ENCODE measurements at regions not wholly inside any gene's neighbourhood (a gene's known extent, or its start where the extent isn't known, plus 50 kb on each side); places are given as distances from the start of the nearest gene placed in this dataset.

DNA sequence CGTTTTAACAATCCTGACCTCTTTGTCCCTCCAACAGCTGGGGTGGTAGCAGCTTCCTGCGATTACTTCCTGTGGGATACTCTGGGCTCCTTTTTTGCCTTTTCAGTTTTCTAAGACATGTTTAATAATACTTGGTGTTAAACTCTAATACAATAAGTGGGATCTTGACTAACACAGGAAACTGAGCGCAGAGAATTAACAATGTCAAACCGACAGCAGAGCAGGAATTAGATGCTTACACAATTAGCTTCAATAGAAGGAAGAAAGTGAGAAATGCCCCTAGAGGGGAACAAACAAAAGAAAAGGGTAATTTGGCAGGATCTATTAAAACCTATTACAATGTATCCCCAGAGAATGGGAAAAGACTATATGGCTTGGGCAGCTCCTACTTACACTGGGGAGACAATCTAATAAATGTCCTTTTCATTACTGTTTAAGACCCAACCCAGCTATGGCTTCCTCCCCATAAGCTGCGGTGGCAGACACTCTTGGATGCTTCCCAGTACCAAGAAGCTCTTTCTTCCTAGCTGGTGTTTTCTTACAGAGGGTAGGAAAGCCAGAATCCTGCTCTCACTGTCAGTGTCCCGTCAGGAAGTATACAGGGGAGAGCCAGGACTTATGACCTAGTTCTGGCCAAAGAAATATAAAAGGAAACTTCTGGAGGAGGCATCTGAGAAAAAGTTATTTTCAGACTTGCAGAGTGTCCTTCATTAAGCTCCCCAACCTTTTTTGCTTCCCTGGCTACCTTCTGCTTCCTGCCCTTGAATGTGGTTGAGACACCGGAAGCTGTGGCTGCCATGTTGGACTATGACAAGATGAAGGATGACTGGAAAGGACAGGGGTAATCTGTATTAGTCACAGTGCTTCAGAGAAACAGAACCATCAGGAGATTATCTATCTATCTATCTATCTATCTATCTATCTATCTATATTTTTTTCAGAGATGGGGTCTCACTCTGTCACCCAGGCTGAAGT is 194.1 kb upstream of the KBTBD8 start (continued):
- TF ChIP-seq, protein P1, sequence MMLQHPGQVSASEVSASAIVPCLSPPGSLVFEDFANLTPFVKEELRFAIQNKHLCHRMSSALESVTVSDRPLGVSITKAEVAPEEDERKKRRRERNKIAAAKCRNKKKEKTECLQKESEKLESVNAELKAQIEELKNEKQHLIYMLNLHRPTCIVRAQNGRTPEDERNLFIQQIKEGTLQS (IDR thresholded peaks at IDR 0.05; ENCODE audit: borderline replicate concordance, extremely low read depth, low read depth, low read length), result no peak

DNA sequence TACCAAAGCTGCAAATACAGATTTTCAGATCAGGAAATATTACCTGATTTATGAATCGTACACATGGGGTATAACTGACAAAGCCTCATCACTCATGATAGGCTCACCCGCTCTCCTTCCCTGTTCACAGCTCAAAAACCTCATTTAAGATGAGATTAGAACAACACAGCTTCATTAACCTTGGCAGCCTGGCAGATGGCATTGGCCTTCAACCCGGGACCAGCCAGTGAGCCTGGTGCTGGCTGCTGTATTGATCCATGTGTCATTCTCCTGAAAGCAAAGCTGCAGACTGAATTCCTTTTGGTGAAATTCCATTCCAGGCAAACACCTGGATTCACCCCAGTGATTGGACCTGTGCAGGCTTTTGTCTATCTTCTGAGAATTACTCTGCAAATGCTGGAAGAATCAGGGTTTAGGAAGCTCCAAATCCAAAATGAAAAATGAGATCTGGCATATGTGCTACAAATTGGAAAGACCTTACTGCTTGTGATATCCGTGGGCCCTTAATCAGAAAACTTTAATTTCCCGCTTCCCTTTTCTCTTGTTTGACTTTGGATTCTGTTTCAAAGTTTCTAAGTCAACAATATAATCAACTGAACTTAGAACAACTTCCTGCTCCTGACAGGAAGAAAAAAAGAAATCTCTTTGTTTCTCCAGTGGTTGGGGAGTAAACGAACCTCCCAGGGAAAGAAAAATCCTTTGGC is 189.1 kb upstream of the KBTBD8 start:
- H3K9me3 ChIP-seq (replicated peaks; ENCODE audit: control insufficient read depth, insufficient read depth, low read length), result no peaks in the 10 kb centered on the region
- POLR2A ChIA-PET, result no interaction called here
- CTCF ChIA-PET, result interaction anchor here (1.1 to 3.5 kb wide), 5 partner anchors 10 to 401 kb away, joined by 3 to 18 read pairs (median 6); no protein-coding TSS in a partner anchor
- DNase-seq (ENCODE audit: low read depth, low spot score) (no peak), FAIRE-seq (no peak), ATAC-seq (no peak)
- RAD21 ChIA-PET (ENCODE audit: unreplicated experiment), result no interaction called here
- SMC1A ChIA-PET (ENCODE audit: uncharacterized antibody, unreplicated experiment), result interaction anchor here (1.1 kb wide), 1 partner anchor 384 kb away, joined by 3 read pairs; no protein-coding TSS in a partner anchor
- in situ Hi-C loops (cut with MboI) (no loop called here), intact Hi-C loops (cut with micrococcal nuclease; ENCODE audit: unreplicated experiment) (no loop called here)
- no peak overlapping the region for H3K4me2 ChIP-seq (ENCODE audit: control insufficient read depth, insufficient read depth)
- no peak overlapping the region for H2AFZ ChIP-seq (ENCODE audit: control insufficient read depth, low read depth, low read length)
- no TSS peak for BruUV-seq (replicated peaks)
- no peaks in the 10 kb centered on the region for H3K79me2 ChIP-seq (ENCODE audit: control insufficient read depth, insufficient read depth, low read length)
- no peaks in the 10 kb centered on the region; a peak in 2 of 4 replicates for H3K27me3 ChIP-seq (replicated peaks in 1 of 2; ENCODE audit: control insufficient read depth in 2 of 2, insufficient read depth in 2 of 2, low read length in 1 of 2)
- no peaks in the 10 kb centered on the region for H3K36me3 ChIP-seq (ENCODE audit: control insufficient read depth in 2 of 2, insufficient read depth in 2 of 2, low read length in 1 of 2)
- H3K4me1 ChIP-seq (ENCODE audit: control insufficient read depth, insufficient read depth, low read length), result no peaks in the 10 kb centered on the region
- 33% methylated on average over 6 of the region's 6 CpGs for WGBS (ENCODE audit: insufficient coverage, insufficient replicate concordance, low lambda C conversion rate, missing lambda C conversion rate)
- no peak overlapping the region for H3K27ac ChIP-seq (ENCODE audit: control insufficient read depth, insufficient read depth)
- no peaks in the 10 kb centered on the region for H4K20me1 ChIP-seq (ENCODE audit: control insufficient read depth, insufficient read depth)
- H3K4me3 ChIP-seq, result no peak overlapping the region
- H3K9ac ChIP-seq (ENCODE audit: control insufficient read depth, insufficient read depth, low read length), result no peak overlapping the region
- TF ChIP-seq MTA2 (IDR thresholded peaks at IDR 0.05; ENCODE audit: low read depth) (no peak), GABPA (IDR thresholded peaks at IDR 0.05; ENCODE audit: low read depth) (no peak), FOS (IDR thresholded peaks at IDR 0.05; ENCODE audit: borderline replicate concordance, extremely low read depth, insufficient read length) (no peak), ZNF217 (IDR thresholded peaks at IDR 0.05) (no peak)
- TF ChIP-seq, protein P2, sequence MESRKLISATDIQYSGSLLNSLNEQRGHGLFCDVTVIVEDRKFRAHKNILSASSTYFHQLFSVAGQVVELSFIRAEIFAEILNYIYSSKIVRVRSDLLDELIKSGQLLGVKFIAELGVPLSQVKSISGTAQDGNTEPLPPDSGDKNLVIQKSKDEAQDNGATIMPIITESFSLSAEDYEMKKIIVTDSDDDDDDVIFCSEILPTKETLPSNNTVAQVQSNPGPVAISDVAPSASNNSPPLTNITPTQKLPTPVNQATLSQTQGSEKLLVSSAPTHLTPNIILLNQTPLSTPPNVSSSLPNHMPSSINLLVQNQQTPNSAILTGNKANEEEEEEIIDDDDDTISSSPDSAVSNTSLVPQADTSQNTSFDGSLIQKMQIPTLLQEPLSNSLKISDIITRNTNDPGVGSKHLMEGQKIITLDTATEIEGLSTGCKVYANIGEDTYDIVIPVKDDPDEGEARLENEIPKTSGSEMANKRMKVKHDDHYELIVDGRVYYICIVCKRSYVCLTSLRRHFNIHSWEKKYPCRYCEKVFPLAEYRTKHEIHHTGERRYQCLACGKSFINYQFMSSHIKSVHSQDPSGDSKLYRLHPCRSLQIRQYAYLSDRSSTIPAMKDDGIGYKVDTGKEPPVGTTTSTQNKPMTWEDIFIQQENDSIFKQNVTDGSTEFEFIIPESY (IDR thresholded peaks at IDR 0.05), result no peak
- TF ChIP-seq, protein P3, sequence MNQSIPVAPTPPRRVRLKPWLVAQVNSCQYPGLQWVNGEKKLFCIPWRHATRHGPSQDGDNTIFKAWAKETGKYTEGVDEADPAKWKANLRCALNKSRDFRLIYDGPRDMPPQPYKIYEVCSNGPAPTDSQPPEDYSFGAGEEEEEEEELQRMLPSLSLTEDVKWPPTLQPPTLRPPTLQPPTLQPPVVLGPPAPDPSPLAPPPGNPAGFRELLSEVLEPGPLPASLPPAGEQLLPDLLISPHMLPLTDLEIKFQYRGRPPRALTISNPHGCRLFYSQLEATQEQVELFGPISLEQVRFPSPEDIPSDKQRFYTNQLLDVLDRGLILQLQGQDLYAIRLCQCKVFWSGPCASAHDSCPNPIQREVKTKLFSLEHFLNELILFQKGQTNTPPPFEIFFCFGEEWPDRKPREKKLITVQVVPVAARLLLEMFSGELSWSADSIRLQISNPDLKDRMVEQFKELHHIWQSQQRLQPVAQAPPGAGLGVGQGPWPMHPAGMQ (IDR thresholded peaks at IDR 0.05; ENCODE audit: borderline replicate concordance), result no peak
- TF ChIP-seq, protein P4, sequence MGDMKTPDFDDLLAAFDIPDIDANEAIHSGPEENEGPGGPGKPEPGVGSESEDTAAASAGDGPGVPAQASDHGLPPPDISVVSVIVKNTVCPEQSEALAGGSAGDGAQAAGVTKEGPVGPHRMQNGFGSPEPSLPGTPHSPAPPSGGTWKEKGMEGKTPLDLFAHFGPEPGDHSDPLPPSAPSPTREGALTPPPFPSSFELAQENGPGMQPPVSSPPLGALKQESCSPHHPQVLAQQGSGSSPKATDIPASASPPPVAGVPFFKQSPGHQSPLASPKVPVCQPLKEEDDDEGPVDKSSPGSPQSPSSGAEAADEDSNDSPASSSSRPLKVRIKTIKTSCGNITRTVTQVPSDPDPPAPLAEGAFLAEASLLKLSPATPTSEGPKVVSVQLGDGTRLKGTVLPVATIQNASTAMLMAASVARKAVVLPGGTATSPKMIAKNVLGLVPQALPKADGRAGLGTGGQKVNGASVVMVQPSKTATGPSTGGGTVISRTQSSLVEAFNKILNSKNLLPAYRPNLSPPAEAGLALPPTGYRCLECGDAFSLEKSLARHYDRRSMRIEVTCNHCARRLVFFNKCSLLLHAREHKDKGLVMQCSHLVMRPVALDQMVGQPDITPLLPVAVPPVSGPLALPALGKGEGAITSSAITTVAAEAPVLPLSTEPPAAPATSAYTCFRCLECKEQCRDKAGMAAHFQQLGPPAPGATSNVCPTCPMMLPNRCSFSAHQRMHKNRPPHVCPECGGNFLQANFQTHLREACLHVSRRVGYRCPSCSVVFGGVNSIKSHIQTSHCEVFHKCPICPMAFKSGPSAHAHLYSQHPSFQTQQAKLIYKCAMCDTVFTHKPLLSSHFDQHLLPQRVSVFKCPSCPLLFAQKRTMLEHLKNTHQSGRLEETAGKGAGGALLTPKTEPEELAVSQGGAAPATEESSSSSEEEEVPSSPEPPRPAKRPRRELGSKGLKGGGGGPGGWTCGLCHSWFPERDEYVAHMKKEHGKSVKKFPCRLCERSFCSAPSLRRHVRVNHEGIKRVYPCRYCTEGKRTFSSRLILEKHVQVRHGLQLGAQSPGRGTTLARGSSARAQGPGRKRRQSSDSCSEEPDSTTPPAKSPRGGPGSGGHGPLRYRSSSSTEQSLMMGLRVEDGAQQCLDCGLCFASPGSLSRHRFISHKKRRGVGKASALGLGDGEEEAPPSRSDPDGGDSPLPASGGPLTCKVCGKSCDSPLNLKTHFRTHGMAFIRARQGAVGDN (IDR thresholded peaks at IDR 0.05), result no peak
- TF ChIP-seq, protein P5, sequence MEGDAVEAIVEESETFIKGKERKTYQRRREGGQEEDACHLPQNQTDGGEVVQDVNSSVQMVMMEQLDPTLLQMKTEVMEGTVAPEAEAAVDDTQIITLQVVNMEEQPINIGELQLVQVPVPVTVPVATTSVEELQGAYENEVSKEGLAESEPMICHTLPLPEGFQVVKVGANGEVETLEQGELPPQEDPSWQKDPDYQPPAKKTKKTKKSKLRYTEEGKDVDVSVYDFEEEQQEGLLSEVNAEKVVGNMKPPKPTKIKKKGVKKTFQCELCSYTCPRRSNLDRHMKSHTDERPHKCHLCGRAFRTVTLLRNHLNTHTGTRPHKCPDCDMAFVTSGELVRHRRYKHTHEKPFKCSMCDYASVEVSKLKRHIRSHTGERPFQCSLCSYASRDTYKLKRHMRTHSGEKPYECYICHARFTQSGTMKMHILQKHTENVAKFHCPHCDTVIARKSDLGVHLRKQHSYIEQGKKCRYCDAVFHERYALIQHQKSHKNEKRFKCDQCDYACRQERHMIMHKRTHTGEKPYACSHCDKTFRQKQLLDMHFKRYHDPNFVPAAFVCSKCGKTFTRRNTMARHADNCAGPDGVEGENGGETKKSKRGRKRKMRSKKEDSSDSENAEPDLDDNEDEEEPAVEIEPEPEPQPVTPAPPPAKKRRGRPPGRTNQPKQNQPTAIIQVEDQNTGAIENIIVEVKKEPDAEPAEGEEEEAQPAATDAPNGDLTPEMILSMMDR (IDR thresholded peaks at IDR 0.05 in 2 of 3, conservative IDR thresholded peaks at IDR 0.05 in 1 of 3; ENCODE audit: control insufficient read depth in 2 of 3, extremely low read depth in 1 of 3, insufficient read depth in 1 of 3, low read depth in 3 of 3, low read length in 3 of 3), result no peak

Data from GM12878 (cell line).